ENCODE measurements at regions not wholly inside any gene's neighbourhood (a gene's known extent, or its start where the extent isn't known, plus 50 kb on each side); places are given as distances from the start of the nearest gene placed in this dataset.

DNA sequence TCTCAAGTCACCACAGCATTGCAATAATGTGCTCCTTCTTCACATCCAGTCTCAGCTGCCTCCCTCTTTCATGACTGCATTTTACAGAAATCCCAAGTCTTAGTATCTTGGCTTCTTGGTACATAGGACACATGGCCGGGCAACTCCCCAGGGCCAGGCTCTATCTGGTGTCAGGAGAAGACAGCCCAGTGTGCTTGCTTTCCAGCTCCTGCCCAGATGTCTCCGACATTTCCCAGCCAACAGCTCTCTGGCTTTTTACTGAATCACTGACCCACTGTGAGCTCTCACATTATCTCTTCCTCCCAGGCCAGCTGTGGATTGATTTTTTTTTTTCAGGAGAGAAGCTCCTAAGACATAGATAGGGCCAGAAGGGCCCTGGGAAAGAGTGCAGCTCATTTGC lies 346.0 kb upstream of the C11orf87 start:
- DNase-seq (ENCODE audit: insufficient read length) (no peak), FAIRE-seq (no peak)
- no peak for TF ChIP-seq POLR2A (IDR thresholded peaks at IDR 0.05; ENCODE audit: low read depth, low read length)
- TF ChIP-seq POLR2AphosphoS5 (IDR thresholded peaks at IDR 0.05; ENCODE audit: low read depth, low read length), result no peak
- no peak for TF ChIP-seq TAF1 (IDR thresholded peaks at IDR 0.05; ENCODE audit: borderline replicate concordance, low read depth, low read length)

DNA sequence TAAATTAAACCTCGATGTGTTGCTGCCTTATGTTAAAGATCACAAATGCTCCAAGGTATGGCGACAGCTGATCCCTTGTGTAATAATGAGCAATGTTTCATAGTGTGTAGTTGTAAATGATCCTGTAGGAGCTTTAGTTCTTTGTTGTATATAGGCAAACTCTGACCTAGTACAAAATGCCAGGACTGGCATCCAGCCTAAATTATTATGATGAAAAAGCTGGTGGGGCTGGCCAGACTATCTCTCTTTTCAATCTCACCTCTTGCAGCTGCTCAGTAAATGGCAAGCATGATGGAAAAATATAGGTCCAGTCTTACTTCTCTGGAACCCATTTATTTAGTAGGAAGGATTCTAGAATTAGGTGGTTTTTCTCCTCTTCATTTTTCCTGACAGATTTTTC lies 345.1 kb upstream of the C11orf87 start:
- TF ChIP-seq POLR2AphosphoS5 (IDR thresholded peaks at IDR 0.05; ENCODE audit: low read depth, low read length), result no peak
- TF ChIP-seq TAF1 (IDR thresholded peaks at IDR 0.05; ENCODE audit: borderline replicate concordance, low read depth, low read length), result no peak
- no peak for TF ChIP-seq POLR2A (IDR thresholded peaks at IDR 0.05; ENCODE audit: low read depth, low read length)
- no peak for FAIRE-seq
- DNase-seq (ENCODE audit: insufficient read length), result no peak

DNA sequence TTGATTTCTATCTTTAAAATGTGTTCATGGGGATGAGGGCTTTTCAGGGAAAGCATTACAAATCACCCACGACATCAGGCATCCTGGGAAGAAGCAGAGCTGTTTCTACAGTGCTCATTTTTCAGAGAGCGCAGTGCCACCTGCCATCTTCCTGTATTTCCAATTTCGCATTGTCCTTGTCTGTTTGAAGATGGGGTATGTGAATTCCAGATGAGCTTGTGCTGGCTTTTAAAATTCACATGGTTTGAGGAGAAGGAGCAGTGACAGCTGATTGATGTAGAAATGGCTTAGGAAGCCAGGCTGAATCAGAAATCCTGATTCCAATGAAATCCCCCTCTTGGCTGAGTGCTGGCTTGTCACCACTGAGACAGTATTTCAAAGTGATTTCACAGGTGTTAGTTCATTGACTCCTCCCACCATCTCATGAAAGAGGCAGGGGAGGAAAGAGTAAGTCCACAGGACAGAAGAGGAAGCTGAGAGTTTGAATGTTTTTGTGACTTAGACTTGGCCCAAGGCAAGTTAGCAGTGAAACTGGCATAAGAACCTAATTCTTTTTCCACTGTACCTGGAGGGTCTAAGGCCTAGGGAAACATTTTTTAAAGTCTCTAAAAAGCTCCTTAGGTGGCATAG lies 344.6 kb upstream of the C11orf87 start:
- TF ChIP-seq TAF1 (IDR thresholded peaks at IDR 0.05; ENCODE audit: borderline replicate concordance, low read depth, low read length) (no peak), POLR2AphosphoS5 (IDR thresholded peaks at IDR 0.05; ENCODE audit: low read depth, low read length) (no peak), POLR2A (IDR thresholded peaks at IDR 0.05; ENCODE audit: low read depth, low read length) (no peak)
- FAIRE-seq (no peak), DNase-seq (ENCODE audit: insufficient read length) (no peak)

- FAIRE-seq, result peak; percentile 38
- TF ChIP-seq POLR2A (IDR thresholded peaks at IDR 0.05; ENCODE audit: low read depth, low read length), result no peak
- TF ChIP-seq POLR2AphosphoS5 (IDR thresholded peaks at IDR 0.05; ENCODE audit: low read depth, low read length), result no peak
- no peak for TF ChIP-seq TAF1 (IDR thresholded peaks at IDR 0.05; ENCODE audit: borderline replicate concordance, low read depth, low read length)
- DNase-seq (ENCODE audit: insufficient read length), result no peak
Observed at GRCh38 chr11:109085708-109086373, 336.1 kb upstream of the C11orf87 start.

DNA sequence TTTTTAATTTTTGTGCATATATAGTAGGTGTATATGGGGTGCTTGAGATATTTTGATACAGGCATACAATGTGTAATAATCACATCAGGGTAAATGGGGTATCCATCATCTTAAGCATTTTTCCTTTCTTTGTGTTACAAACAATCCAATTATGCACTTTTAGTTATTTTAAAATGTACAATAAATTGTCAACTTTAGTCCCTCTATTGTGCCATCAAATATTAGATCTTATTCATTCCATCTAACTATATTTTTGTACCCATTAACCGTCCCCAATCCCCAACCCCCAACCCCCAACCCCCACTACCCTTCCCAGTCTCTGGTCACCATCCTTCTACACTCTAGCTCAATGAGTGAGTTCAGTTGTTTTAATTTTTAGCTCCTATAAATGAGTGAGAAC lies 335.1 kb upstream of the C11orf87 start:
- DNase-seq (ENCODE audit: insufficient read length) (no peak), FAIRE-seq (no peak)
- TF ChIP-seq POLR2AphosphoS5 (IDR thresholded peaks at IDR 0.05; ENCODE audit: low read depth, low read length), result no peak
- TF ChIP-seq POLR2A (IDR thresholded peaks at IDR 0.05; ENCODE audit: low read depth, low read length), result no peak
- no peak for TF ChIP-seq TAF1 (IDR thresholded peaks at IDR 0.05; ENCODE audit: borderline replicate concordance, low read depth, low read length)

DNA sequence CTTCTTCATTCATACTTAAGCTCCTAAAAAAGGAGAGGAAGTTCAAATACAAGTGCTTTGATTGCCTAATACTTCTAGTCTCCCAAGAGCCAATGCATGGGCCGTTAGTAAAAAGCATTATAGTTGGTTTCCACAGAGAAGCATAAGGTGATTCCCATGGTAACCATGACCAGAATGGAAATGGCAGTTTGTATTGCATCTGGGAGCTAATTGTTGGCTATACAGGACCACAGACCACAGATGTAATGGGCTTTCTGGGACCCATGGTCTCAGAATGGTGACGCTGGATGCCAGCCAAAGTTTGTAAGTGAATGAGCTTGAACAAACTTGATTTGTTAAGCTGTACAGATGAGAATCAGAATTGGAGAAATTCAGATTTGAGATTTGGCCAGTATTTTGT lies 333.9 kb upstream of the C11orf87 start:
- FAIRE-seq (no peak), DNase-seq (ENCODE audit: insufficient read length) (no peak)
- TF ChIP-seq POLR2AphosphoS5 (IDR thresholded peaks at IDR 0.05; ENCODE audit: low read depth, low read length) (no peak), POLR2A (IDR thresholded peaks at IDR 0.05; ENCODE audit: low read depth, low read length) (no peak), TAF1 (IDR thresholded peaks at IDR 0.05; ENCODE audit: borderline replicate concordance, low read depth, low read length) (no peak)

GRCh38 chr11:109089144-109089543 lies 332.8 kb upstream of the C11orf87 start:
- no peak for TF ChIP-seq POLR2A (IDR thresholded peaks at IDR 0.05; ENCODE audit: low read depth, low read length)
- no peak for TF ChIP-seq TAF1 (IDR thresholded peaks at IDR 0.05; ENCODE audit: borderline replicate concordance, low read depth, low read length)
- no peak for TF ChIP-seq POLR2AphosphoS5 (IDR thresholded peaks at IDR 0.05; ENCODE audit: low read depth, low read length)
- DNase-seq (ENCODE audit: insufficient read length), result no peak
- peak; percentile 58 for FAIRE-seq

GRCh38 chr11:109093354-109093753 lies 328.6 kb upstream of the C11orf87 start:
- TF ChIP-seq POLR2AphosphoS5 (IDR thresholded peaks at IDR 0.05; ENCODE audit: low read depth, low read length) (no peak), POLR2A (IDR thresholded peaks at IDR 0.05; ENCODE audit: low read depth, low read length) (no peak), TAF1 (IDR thresholded peaks at IDR 0.05; ENCODE audit: borderline replicate concordance, low read depth, low read length) (no peak)
- no peak for FAIRE-seq
- DNase-seq (ENCODE audit: insufficient read length), result no peak

GRCh38 chr11:109096266-109096665 lies 325.7 kb upstream of the C11orf87 start:
- FAIRE-seq (no peak), DNase-seq (ENCODE audit: insufficient read length) (no peak)
- no peak for TF ChIP-seq TAF1 (IDR thresholded peaks at IDR 0.05; ENCODE audit: borderline replicate concordance, low read depth, low read length)
- TF ChIP-seq POLR2AphosphoS5 (IDR thresholded peaks at IDR 0.05; ENCODE audit: low read depth, low read length), result no peak
- TF ChIP-seq POLR2A (IDR thresholded peaks at IDR 0.05; ENCODE audit: low read depth, low read length), result no peak

DNA sequence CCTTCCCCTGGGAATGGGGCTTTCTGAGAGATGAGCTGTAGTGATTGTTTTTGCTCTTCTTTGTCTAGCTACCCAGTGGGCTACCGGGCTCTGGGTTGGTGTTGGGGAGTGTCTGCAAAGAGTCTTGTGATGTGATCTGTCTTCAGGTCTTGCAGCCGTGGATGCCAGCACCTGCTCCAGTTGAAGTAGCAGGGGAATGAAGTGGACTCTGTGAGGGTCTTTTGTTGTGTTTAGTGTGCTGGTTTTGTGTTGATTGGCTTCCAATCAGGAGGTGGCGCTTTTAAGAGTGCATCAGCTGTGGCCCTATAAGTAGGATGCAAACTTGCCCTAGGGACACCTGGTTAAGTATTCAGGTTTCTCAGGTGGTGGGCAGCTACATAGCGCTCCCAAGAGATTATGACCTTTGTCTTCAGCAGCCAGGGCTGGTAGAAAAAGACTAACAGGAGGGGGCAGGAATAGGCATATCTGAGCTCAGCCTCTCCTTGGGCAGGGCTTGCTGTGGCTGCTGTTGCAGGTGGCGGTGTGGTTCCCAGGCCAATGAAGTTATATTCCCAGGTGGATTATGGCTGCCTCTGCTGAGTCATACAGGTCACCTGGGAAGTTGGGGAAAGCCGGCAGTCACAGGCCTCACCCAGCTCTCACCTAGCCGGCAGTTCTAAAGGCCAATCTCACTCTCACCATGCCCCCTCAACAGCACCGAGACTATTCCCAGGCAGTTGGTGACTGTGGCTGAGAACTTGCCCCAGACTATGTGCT lies 315.7 kb upstream of the C11orf87 start:
- no peak for DNase-seq (ENCODE audit: insufficient read length)

GRCh38 chr11:109109150-109109549 lies 312.8 kb upstream of the C11orf87 start:
- DNase-seq (ENCODE audit: insufficient read length) (no peak), FAIRE-seq (no peak)
- TF ChIP-seq TAF1 (IDR thresholded peaks at IDR 0.05; ENCODE audit: borderline replicate concordance, low read depth, low read length) (no peak), POLR2AphosphoS5 (IDR thresholded peaks at IDR 0.05; ENCODE audit: low read depth, low read length) (no peak), POLR2A (IDR thresholded peaks at IDR 0.05; ENCODE audit: low read depth, low read length) (no peak)

More for the DNA sequence above, 315.7 kb upstream of the C11orf87 start:
- FAIRE-seq, result no peak
- TF ChIP-seq POLR2A (IDR thresholded peaks at IDR 0.05; ENCODE audit: low read depth, low read length), result no peak
- no peak for TF ChIP-seq TAF1 (IDR thresholded peaks at IDR 0.05; ENCODE audit: borderline replicate concordance, low read depth, low read length)
- TF ChIP-seq POLR2AphosphoS5 (IDR thresholded peaks at IDR 0.05; ENCODE audit: low read depth, low read length), result no peak

All from GM12892 (cell line).